Inflammatory macrophage treated with lipopolysaccharide for 1 hour (primary cell): ENCODE measurements at regions not wholly inside any gene's neighbourhood (a gene's known extent, or its start where the extent isn't known, plus 50 kb on each side); places are given as distances from the start of the nearest gene placed in this dataset.
"Not testable (repeated sequence)": the region's sequence is repeated elsewhere in the genome, so short reads cannot be mapped to it uniquely, and the experiment has no call there.

Source experiments
- DNase-seq, 2 donors: peaks; one replicate each; pipeline ENCODE4 v3.0.0-alpha.2; 2020 to 2022

DNA sequence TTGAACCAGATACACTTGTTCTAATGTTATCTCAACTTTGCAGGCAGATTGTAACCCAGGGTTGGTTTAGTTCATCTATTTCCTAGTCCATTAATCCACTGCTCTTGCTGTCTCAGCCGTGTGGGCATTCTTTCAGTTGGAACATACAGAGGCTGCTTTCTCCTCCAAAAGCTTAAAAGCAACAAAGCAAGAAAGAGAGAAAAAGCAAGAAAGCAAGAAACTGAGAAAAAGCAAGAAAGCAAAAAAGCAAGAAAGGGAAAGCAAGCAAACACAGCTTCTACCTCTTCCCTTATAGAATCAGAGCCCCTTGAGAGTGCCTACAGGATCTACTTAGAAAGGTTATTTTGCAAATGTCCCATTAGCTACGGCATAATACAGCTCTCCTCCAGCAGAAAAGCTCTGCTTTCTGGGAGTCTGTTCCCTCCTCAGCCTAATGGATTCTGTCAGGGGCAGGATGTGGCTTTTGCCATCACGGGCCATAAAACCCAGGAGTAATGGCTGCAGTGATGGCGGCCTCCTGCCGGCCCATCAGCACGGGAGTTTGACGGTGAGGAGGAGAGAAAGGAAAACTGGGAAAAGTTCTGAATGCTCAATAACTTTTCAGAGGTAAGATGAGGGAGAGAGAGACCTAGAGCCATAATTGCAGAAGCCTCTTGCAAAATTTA is 156.8 kb upstream of the JARID2 start:
- DNase-seq: no peak

DNA sequence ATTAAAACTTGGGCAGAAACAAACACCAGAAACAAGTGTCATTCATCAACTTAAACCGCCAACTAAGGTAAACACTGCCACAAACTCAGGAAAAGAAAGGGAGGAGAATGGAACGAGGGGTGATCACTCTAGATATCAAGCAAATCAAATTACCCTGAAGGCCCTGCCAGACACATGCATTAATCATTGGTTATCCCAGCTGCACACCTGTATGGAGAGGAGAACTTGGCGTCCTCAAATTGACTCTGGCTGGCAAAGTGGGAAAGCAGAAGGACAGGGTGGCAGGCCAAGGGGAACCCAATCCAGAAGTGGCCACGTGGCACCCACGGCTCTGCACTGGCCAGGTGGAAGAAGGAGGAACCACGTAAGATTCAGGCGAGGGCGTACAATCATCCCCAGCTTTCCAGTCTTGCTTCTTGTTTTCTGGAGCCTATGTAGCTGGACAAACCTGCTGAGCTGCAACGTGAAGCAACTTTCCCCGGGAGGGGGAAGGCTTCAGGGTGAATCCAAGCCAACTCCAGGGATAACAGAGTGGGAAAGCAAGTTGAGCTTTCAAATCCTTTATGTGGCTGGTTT is 156.2 kb upstream of the JARID2 start:
- peak; percentile 37 to 66 for DNase-seq

DNA sequence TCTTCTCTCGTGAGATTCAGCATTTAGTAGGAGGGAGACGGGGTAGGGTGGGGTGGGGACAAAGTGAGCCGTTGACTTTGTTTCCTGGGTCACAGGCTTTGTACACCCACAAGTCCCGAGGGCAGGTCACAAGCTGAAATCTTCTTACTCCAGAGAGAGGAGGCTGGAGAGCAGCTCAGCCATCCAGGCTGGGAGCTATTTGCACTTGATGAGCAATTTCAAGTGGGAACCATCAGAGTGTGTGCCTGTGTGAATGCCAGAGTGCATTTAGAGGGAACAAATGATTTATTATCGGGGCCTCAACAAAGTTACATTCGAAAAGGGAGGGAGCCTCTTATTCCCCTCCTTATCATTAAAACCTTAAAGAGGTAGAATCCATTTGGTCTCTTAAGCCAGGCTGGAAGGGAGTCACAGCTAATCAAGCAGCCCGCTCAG is 155.7 kb upstream of the JARID2 start:
- peak; percentile 41 to 79 for DNase-seq

DNA sequence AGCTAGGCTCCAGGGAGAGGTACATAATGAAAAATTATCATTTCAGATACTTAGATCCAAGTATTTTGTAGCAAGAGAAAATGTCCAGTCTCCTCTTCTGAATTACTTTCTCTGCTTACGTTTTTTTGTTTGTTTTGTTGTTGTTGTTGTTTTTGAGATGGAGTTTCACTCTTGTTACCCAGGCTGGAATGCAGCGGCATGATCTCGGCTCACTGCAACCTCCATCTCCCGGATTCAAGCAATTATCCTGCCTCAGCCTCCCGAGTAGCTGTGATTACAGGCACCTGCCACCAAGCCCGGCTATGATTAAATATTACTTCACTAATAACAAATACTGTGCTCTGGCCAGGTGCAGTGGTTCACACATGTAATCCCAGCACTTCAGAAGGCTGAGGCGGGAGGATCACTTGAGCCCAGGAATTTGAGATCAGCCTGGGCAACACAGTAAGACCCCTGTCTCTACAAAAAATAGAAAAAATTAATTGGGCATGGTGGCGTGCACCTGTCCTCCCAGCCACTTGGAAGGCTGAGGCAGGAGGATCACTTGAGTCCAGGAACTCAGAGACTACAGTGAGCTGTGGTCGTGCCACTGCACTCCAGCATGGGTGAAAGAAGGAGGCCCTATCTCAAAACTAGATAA is 155.0 kb upstream of the JARID2 start:
- no peak for DNase-seq

DNA sequence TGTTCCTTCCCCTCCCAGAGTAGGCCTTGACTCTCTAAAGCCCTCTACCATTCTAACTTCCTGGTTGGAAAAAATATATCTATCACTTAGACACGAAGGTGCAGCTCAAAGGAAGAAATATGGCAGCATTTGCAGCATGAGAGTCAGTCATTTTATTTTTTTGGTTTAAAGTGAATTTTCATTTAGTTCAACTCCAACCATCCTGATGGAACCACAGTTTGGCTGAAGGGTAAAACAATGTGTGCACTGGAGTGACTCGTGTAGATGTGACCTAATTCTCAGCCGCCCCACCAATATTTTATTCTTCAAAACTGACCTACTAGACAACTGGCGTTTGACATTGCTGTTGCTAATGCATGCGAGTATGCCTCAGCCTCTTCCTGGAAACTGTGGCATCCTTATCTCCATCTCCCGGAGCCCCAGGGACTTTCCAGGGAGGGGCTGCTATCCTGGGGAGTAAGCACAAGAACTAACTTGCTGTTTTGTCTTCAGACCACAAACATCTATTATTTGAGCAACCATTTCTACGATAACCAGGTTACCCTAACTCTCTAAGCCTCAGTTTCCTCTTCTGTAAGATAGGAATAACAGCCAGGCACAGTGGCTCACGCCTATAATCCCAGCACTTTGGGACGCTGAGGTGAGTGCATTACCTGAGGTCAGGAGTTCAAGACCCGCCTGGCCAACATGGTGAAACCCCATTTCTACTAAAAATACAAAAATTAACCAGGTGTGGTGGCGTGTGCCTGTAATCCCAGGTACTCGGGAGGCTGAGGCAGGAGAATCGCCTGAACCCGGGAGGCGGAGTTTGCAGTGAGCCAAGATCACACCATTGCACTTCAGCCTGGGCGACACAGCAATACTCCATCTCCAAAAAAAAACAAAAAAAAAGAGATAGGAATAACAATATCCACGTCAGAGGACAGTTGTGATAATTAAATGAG is 148.7 kb upstream of the JARID2 start:
- no peak for DNase-seq

DNA sequence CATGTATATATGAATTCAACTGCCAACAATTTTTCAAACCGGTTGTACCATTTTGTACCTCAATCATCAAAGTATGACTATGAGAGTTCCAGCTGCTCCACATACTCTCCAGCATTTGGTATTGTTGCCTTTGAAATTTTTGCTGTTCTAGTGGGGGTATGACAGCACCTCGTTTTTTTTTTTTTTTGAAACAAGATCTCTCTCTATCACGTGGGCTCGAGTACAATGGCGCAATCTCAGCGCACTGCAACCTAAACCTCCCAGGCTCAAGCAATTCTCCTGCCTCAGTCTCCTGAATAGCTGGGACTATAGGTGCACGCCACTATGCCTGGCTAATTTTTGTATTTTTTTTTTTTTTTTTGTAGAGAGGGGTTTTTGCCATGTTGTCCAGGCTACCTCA is 144.7 kb upstream of the JARID2 start:
- DNase-seq: no peak

DNA sequence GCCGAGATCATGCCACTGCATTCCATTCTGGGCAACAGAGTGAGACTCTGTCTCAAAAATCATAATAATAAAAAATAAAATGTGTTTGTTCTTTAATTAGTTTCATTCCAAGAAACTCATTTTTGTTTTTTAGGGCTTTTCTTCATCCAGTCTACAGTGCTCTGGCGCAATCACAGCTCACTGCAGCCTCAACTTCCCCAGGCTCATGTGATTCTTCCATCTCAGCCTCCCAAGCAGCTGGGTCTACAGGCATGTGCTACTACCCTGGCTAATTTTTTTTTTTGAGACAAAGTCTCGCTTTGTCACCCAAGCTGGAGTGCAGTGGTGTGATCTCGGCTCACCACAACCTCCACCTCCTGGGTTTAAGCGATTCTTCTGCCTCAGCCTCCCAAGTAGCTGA is 143.6 kb upstream of the JARID2 start:
- peak; percentile 38 to 43 for DNase-seq

DNA sequence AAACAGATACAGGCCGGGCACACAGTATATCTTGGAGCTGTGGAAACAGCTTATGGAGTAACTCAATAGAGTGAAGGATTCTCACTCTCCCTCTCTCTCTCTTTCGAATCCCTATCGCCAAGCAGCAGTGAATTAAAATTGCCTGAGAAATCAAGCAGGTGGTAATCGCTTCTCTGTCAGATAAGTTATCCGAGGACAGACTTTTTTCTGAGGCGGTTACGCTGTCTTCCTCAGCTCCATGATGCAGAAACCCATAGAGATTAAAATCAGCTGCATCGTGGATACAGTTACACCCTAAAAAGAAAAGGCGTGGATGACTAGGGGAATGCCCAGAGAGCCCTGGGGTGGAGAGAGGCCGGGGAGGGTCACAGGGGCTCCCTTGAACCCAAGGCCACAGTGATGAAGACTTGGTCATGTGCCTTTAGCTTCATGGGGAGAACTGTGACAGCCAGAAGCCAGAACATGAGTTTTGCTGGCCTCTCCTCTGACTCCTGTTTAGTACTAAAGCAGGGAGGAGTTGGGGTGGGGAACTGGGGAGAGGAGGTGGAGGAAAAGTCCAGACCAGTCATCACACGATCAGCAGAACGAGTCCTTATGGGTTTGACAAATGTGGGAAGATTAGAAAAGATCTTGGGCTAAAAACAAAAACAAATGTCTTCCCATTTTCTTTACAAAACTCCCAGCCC is 138.8 kb upstream of the JARID2 start:
- DNase-seq: peak in 1 of 2 donors; percentile 31

DNA sequence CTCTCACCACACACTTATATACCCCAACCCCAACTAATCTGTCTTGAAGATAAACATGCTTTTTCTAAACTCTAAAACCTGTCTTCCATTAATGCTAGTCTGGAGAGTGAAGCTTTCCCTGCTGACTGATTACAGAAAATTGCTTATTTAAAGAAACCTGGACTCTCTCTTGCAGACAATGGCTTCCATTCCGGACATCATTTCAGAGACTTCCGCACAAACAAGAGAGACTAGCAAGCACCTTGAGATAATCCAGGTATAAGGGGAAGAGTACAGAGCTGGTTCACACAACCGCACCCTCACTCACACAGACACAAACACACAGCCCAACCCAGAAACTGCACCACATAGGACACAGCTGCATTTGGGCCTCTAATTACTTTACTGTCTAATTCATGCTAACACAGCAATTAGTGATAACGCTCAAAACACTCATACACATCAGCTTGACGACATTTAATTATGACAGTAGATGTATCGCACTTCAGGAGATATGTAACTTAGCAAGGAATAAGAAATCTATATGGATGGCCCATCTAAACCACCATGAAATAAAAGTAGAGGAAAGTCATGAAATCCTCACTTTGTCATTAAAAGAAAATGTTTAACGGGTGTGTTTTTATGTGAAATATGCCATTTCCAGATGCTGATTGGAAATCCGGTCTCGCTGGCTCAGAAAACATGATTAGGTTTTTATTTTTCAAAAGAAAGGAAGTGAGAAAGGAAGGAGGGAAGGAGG is 138.1 kb upstream of the JARID2 start:
- no peak for DNase-seq

DNA sequence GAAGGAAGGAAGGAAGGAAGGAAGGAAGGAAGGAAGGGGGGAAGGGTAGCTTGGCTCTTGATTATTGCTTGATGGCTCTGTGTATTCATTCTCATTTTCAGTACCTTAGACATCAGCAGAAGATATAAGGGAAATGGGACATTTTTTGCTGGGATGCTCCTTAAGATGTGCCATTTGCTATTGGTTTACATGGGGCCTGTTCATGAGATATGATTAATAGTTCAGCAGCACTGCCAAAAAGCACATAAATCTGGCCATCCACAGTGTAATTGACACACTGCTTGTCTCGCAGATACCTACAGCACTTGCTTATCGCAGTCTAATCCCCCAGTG is 137.5 kb upstream of the JARID2 start:
- DNase-seq: no peak

DNA sequence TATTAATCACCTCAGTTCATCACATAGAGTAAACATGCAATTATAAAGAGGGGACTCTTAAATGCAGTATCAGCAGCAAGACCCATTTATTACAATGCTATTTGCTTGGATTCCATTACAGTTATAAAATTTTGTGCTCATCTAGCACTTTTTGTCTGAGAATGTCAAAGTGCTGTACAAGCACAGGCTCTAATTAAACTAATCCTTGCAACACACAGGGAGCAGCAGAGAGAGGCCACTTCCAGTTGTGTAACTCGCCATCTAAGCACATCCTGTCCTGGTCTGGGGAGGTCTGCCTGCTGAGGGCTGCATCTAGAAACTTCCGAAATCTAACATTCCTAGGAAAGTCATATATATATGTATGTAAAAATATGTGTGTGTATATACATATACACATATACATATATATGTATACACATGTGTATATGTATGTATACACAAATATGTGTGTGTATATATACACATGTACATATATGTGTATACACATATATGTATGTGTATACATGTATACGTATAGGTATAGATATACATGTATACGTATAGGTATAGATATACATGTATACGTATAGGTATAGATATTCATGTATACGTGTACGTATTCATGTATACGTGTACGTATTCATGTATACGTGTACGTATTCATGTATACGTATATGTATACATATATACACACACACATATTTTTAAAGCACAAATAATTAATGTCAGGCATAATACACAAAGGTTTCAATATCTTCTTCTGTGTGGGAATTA is 136.4 kb upstream of the JARID2 start:
- peak in 1 of 2 donors; percentile 48 for DNase-seq

DNA sequence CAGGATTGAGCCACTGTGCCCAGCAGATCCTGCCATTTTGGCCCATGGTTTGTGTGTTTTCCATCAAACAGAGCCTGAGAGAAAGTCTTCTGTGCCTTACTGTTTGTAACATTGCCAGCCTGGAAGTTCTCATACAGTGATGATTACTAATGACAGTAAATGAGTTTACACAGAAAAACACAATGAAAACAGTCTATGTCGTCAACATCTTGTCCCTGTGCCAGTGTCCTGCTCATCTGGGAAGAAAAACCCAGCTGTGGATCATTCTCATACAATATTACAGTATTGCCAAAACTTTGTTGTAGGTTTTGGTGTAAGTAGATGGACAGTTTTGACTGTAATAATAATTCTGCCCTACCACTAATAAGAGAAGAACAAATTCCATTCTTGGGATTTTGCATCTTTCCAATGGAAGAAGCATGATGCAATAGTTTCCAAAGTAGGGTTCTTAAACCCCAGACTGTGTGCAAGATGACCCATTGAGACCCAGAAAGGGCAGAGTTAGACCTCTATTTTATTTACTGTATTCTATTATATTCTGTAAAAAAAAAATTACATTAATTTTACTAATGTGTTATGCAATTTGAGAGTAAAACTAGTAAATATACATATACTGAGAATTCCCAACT is 135.0 kb upstream of the JARID2 start:
- DNase-seq: no peak

DNA sequence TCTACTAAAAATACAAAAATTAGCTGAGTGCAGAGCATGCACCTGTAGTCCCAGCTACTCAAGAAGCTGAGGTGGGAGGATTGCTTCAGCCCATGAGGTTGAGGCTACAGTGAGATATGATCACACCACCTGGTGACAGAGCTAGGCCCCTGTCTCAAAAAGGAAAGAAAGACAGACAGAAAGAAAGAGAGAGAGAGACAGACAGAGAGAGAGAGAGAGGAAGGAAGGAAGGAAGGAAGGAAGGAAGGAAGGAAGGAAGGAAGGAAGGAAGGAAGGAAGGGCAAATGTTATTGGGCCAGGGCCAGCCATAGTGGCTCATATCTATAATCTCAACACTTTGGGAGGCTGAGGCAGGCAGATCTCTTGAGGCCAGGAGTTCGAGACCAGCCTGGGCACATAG is 134.3 kb upstream of the JARID2 start:
- not testable (repeated sequence) for DNase-seq

DNA sequence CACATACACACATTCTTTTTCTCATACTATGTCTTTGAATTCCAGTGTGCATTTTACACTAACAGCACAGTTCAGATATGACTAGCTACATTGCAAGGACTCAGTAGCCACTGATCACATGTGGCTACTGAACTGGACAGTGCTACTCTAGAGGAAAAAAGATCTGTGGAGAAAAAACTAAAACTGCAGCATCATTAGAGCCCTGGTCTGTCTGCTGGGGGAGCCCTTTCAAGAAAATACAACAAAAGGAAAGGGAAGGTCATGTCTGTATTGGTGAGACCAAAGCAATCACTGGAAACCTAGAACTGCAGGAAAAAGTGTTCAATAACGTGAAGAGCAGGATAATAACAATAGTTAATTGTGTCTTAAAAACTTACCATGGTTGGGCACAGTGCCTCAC is 132.3 kb upstream of the JARID2 start:
- no peak for DNase-seq

DNA sequence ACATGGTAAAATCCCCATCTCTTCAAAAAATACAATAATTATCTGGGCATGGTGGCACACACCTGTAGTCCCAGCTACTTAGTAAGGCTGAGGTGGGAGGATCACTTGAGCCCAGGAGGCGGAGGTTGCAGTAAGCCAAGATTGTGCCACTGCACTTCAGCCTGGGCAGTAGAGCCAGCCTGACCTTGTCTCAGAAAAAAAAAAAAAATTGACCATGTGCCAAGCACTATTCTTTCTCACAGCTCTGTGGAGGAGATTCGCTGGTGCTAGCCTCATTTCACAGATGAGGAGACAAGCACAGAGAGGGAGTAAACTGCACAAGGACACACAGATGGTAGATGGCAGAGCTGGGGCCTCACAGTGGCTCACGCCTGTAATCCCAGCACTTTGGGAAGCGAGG is 131.8 kb upstream of the JARID2 start:
- DNase-seq: no peak

DNA sequence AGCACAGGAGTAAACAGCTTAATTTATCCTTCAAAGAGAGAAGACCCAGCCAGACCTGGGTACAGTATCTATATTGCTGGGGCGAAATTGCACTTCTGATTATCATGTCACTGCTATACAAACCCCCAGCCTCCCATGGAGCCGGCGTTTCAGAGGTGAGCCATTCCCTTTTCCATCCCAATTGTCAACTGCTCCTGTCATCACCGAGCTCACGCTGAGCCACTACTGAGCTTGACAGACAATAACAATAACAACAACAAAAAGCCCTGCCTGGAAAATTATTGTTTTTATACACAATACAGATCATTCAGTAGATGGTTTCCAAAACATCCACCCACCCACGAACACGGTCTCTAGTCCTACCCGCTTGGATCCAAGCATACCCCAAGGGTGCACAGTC is 129.0 kb upstream of the JARID2 start:
- no peak for DNase-seq

DNA sequence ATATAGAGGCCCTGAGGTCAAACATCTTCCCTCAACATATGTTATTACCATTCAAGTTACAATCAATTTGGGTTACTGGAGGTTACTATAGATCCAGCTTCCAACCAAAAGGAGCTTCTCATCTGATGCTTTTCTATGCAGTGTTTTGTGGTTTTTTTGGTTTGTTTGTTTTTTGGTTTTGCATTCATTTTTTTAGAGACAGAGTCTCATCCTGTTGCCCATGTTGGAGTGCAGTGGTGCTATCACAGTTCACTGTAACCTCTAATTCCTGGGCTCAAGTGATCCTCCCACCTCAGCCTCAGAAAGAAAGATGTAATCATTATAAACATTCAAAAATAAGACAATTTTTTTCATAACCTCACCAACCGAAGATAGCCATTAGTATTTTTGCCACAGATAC is 124.4 kb upstream of the JARID2 start:
- no peak for DNase-seq

DNA sequence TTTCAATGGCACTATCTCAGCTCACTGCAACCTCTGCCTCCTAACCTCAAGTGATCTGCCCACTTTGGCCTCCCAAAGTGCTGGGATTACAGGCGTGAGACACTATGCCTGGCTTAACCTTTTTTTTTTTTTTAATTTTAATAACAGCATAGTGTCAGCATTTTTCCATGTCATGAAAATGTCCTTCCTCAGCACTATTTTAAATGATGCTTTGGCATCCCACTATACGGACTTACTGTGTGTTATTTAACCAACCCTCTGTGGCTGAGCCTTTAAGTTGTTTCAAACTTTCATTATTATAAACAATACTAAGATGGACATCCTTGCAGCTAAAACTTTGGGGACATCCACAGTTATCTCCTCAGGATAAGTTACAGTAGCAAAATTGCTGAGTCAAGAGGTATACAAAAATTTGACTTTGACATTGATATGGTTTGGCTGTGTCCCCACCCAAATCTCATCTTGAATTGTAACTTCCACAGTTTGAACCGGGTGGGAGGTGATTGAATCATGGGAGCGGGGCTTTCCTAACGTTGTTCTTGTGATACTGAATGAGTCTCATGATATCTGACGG is 123.8 kb upstream of the JARID2 start:
- no peak for DNase-seq

DNA sequence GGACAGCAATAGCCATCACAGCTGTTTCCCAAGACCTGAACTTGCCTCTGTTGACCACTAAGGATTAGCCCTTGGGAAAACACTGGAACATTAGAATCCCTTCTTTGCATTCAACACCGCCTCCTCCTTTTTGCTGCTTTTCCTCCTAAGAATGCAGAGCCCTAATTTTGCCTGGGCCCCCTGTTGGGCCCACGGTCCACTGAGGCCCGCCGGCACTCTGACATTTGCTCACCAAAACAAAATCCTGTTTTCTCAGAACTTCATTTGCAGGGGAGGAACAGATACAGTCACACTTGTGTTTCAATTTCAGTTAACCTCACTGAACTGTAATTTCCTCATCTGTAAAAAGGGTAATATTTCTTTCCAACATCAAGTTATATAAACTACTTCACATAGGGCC is 116.0 kb upstream of the JARID2 start:
- DNase-seq: peak; percentile 24 to 38

DNA sequence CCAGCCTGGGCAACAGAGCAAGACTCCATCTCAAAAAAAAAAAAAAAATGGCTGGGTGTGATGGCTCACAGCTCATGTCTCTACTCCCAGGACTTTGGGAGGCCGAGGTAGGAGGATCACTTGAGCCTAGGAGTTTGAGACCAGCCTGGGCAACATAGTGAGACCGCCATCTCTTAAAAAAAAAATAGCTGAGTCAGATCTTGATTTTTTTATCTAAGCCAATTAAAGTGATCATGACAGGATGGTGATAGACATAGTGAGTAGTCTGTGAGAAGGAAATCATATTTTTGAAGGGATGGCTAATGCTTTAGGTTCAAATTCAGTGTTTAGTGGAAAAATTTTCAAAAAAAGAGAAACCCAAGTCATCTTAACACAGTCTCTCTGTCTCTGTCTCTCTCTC is 114.6 kb upstream of the JARID2 start:
- no peak for DNase-seq

DNA sequence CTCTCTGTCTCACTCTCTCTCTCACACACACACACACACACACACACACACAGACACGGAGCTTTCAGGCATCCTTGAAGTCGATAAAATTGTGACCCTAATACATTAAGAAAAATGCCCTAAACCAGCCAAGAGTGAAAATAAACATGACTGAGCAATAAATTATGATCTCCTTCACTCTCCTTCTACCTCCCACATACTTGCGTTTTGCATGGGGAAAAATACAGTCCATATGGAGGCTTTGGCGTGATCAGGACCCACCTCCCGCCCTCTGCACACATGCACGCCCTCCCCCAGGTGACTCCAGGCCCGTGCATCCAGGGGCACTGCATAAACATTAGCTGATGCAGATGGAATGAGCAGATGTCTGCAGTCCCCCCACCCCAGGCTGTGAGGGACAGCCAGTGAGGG is 114.2 kb upstream of the JARID2 start:
- DNase-seq: no peak
